Liver (tissue), 8 donors: ENCODE measurements at regions not wholly inside any gene's neighbourhood (a gene's known extent, or its start where the extent isn't known, plus 50 kb on each side); places are given as distances from the start of the nearest gene placed in this dataset.

Experiments used
- DNase-seq: peaks from one replicate; pipeline ENCODE4 v3.0.0-alpha.2; 2017; ENCODE audit warnings: low spot score
- H3K27ac ChIP-seq, 2 donors: one replicate each; pipeline ENCODE4 v1.7.0; 2013; ENCODE audit warnings: inconsistent platforms in 2 of 2, low read length in 2 of 2, control low read depth in 1 of 2, low read depth in 1 of 2, mild to moderate bottlenecking in 1 of 2
- H3K27me3 ChIP-seq, 4 donors: one replicate each; pipeline versions ENCODE4 v1.6.1 to v1.7.0; 2013; ENCODE audit warnings: low read length in 3 of 4, inconsistent platforms in 1 of 4, mild to moderate bottlenecking in 1 of 4, moderate library complexity in 1 of 4; ENCODE audit not compliant: control insufficient read depth in 4 of 4, insufficient read depth in 4 of 4
- H3K36me3 ChIP-seq, 4 donors: one replicate each; pipeline versions ENCODE4 v1.6.1 to v1.7.0; 2013; ENCODE audit warnings: low read length in 3 of 4, mild to moderate bottlenecking in 3 of 4, low read depth in 1 of 4, moderate library complexity in 1 of 4; ENCODE audit not compliant: control insufficient read depth in 4 of 4, insufficient read depth in 3 of 4
- H3K4me1 ChIP-seq, 4 donors: one replicate each; pipeline versions ENCODE4 v1.6.1 to v1.7.0; 2013; ENCODE audit warnings: low read length in 3 of 4, mild to moderate bottlenecking in 3 of 4, moderate library complexity in 1 of 4; ENCODE audit not compliant: control insufficient read depth in 4 of 4, insufficient read depth in 4 of 4
- H3K4me3 ChIP-seq, 3 donors: one replicate each; pipeline versions ENCODE4 v1.6.1 to v1.7.0; 2013; ENCODE audit warnings: low read length in 3 of 3, control low read depth in 1 of 3, low read depth in 1 of 3, mild to moderate bottlenecking in 1 of 3
- H3K9ac ChIP-seq, 2 donors: one replicate each; pipeline ENCODE4 v1.7.0; 2013; ENCODE audit warnings: low read length in 2 of 2, mild to moderate bottlenecking in 2 of 2, moderate library complexity in 2 of 2, control low read depth in 1 of 2, low read depth in 1 of 2
- H3K9me3 ChIP-seq, 4 donors: one replicate each; pipeline versions ENCODE4 v1.6.1 to v1.7.0; 2013; ENCODE audit warnings: low read length in 3 of 4; ENCODE audit not compliant: control insufficient read depth in 4 of 4
- CTCF ChIP-seq: fragments of 150-350 bp; IDR thresholded peaks from 2 replicates; pipeline ENCODE4 v1.5.1; 2017; ENCODE audit warnings: improper control_type of control experiment, low read depth, low read length; ENCODE audit not compliant: missing input control
- EGR1 ChIP-seq, 2 donors: IDR thresholded peaks; 2 replicates each; pipeline ENCODE4 v1.6.1; 2016 to 2018; ENCODE audit warnings: antibody characterized with exemption in 2 of 2, low read depth in 2 of 2
- FOXA1 ChIP-seq: IDR thresholded peaks from 2 replicates; pipeline ENCODE4 v1.6.1; 2016; ENCODE audit warnings: antibody characterized with exemption
- FOXA2 ChIP-seq: IDR thresholded peaks from 2 replicates; pipeline ENCODE4 v1.6.1; 2016; ENCODE audit warnings: antibody characterized with exemption
- GABPA ChIP-seq, 2 donors: IDR thresholded peaks in 1 of 2; conservative IDR thresholded peaks in 1 of 2; 2 replicates each; pipeline ENCODE4 v1.6.1; 2016; ENCODE audit warnings: antibody characterized with exemption in 2 of 2, mild to moderate bottlenecking in 1 of 2, moderate library complexity in 1 of 2
- HNF4A ChIP-seq, 2 donors: conservative IDR thresholded peaks; 2 replicates each; pipeline ENCODE4 v1.6.1; 2016; ENCODE audit warnings: antibody characterized with exemption in 2 of 2, mild to moderate bottlenecking in 2 of 2
- HNF4G ChIP-seq: IDR thresholded peaks from 2 replicates; pipeline ENCODE4 v1.6.1; 2016; ENCODE audit warnings: antibody characterized with exemption
- JUND ChIP-seq, 2 donors: IDR thresholded peaks; 2 replicates each; pipeline ENCODE4 v1.6.1; 2016; ENCODE audit warnings: antibody characterized with exemption in 2 of 2
- MAX ChIP-seq: IDR thresholded peaks from 2 replicates; pipeline ENCODE4 v1.6.1; 2016; ENCODE audit warnings: antibody characterized with exemption
- NR2F2 ChIP-seq: IDR thresholded peaks from 2 replicates; pipeline ENCODE4 v1.6.1; 2016; ENCODE audit warnings: antibody characterized with exemption
- RAD21 ChIP-seq, 2 donors: IDR thresholded peaks; 2 replicates each; pipeline ENCODE4 v1.6.1; 2016; ENCODE audit warnings: antibody characterized with exemption in 2 of 2, mild to moderate bottlenecking in 2 of 2
- REST ChIP-seq: IDR thresholded peaks from 2 replicates; pipeline ENCODE4 v1.6.1; 2016; ENCODE audit warnings: antibody characterized with exemption, mild to moderate bottlenecking
- RXRA ChIP-seq, 2 donors: IDR thresholded peaks; 2 replicates each; pipeline ENCODE4 v1.6.1; 2017 to 2018; ENCODE audit warnings: antibody characterized with exemption in 2 of 2, mild to moderate bottlenecking in 1 of 2
- SP1 ChIP-seq: IDR thresholded peaks from 2 replicates; pipeline ENCODE4 v1.6.1; 2018; ENCODE audit warnings: antibody characterized with exemption, mild to moderate bottlenecking
- TAF1 ChIP-seq: conservative IDR thresholded peaks from 2 replicates; pipeline ENCODE4 v1.6.1; 2016; ENCODE audit warnings: antibody characterized with exemption, mild to moderate bottlenecking
- YY1 ChIP-seq: IDR thresholded peaks from 2 replicates; pipeline ENCODE4 v1.6.1; 2016; ENCODE audit warnings: antibody characterized with exemption, mild to moderate bottlenecking
- ZBTB33 ChIP-seq: IDR thresholded peaks from 2 replicates; pipeline ENCODE4 v1.6.1; 2016; ENCODE audit warnings: antibody characterized with exemption
- WGBS: extraction: QIAGEN DNeasy Blood & Tissue Kit; methylation state at CpG from one replicate; pipeline ENCODE4 v1.1.7; 2013; 5-methylcytosine and 5-hydroxymethylcytosine counted together
- TF ChIP-seq, protein P1 (sequence below): IDR thresholded peaks from 2 replicates; pipeline ENCODE4 v1.6.1; 2016; ENCODE audit warnings: antibody characterized with exemption
- donor health status: healthy.
- donor health status: healthy.
- donor health status: healthy.
- donor health status: healthy.
- donor health status: healthy.

- H3K9me3 ChIP-seq = no peaks in the 10 kb centered on the region
- H3K27ac ChIP-seq = no peak overlapping the region
Measured at GRCh38 chr15:39250001-39250400, 330.9 kb upstream of the THBS1 start.

More at GRCh38 chr15:39250001-39250400, 330.9 kb upstream of the THBS1 start:
- Histone ChIP-seq H3K36me3 (no peaks in the 10 kb centered on the region), H3K4me1 (no peaks in the 10 kb centered on the region), H3K4me3 (no peak overlapping the region), H3K9ac (no peak overlapping the region), H3K27me3 (no peaks in the 10 kb centered on the region)
- no peak for DNase-seq
- TF ChIP-seq REST (no peak), NR2F2 (no peak), CTCF (no peak), FOXA1 (no peak), RAD21 (IDR thresholded peaks at IDR 0.05) (no peak), SP1 (no peak), JUND (IDR thresholded peaks at IDR 0.05) (no peak), RXRA (IDR thresholded peaks at IDR 0.05) (no peak), GABPA (IDR thresholded peaks at IDR 0.05 in 1 of 2, conservative IDR thresholded peaks at IDR 0.05 in 1 of 2) (no peak), HNF4A (conservative IDR thresholded peaks at IDR 0.05) (no peak), HNF4G (no peak), MAX (no peak), YY1 (no peak), FOXA2 (no peak), TAF1 (no peak), EGR1 (IDR thresholded peaks at IDR 0.05; ENCODE audit: low read depth in 2 of 2) (no peak), ZBTB33 (no peak)
- TF ChIP-seq, protein P1, sequence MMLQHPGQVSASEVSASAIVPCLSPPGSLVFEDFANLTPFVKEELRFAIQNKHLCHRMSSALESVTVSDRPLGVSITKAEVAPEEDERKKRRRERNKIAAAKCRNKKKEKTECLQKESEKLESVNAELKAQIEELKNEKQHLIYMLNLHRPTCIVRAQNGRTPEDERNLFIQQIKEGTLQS = no peak
- 45% methylated on average over 1 of the region's 1 CpG for WGBS
